ENCODE measurements at regions not wholly inside any gene's neighbourhood (a gene's known extent, or its start where the extent isn't known, plus 50 kb on each side); places are given as distances from the start of the nearest gene placed in this dataset.
"Not testable (repeated sequence)": the region's sequence is repeated elsewhere in the genome, so short reads cannot be mapped to it uniquely, and the experiment has no call there.

- TF ChIP-seq POLR2A (IDR thresholded peaks at IDR 0.05) (no peak), CTCF (IDR thresholded peaks at IDR 0.05) (no peak)
- no peaks in the 10 kb centered on the region for H3K36me3 ChIP-seq
- H3K4me1 ChIP-seq, result no peaks in the 10 kb centered on the region
- intact Hi-C loops (cut with DNase I), result no loop called here
- no peaks in the 10 kb centered on the region for H3K27me3 ChIP-seq
- WGBS (ENCODE audit: insufficient coverage, low coverage, low lambda C conversion rate, missing lambda C conversion rate), result 29% methylated on average over 2 of the region's 2 CpGs
- no peak overlapping the region for H3K4me3 ChIP-seq
- no peak for DNase-seq
- no peak for ATAC-seq
- H3K27ac ChIP-seq, result no peak overlapping the region
- H3K9me3 ChIP-seq, result no peaks in the 10 kb centered on the region
These were observed 84.6 kb upstream of the PTGDR start for GRCh38 chr14:52182853-52183252.

DNA sequence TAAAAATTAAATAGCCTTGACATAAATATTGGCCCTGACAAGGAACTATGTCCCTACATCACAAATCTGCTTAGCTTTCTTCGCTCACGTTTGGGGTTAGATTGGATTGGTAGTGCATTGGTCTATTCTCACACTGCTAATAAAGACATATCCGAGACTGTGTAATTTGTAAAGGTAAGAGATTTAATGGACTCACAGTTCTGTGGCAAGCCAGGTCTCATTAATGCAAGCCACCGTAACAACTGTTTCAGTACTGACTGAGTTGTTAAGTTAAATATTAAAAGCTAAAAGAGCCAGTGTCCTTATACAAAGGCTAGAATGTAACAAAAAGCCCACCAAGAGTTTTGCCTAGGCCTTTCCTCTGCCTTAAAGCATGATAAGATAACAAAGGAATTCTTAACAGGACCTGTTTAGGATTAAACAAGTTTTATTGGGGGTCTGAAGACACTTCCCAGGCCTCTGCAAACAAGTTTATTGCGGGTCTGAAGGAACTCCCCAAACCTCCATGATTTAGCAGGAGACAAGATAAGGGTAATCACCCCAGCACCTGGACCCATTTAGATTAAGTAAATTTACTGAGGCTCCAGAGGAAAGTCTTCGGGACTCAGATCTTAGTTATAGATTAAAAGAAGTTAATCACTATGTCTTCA lies 88.2 kb upstream of the PTGDR start:
- Histone ChIP-seq H3K4me1 (no peaks in the 10 kb centered on the region), H3K27me3 (no peaks in the 10 kb centered on the region), H3K27ac (no peak overlapping the region), H3K4me3 (no peak overlapping the region), H3K36me3 (no peaks in the 10 kb centered on the region), H3K9me3 (no peaks in the 10 kb centered on the region)
- TF ChIP-seq POLR2A (IDR thresholded peaks at IDR 0.05) (no peak), CTCF (IDR thresholded peaks at IDR 0.05) (no peak)
- DNase-seq, result no peak
- intact Hi-C loops (cut with DNase I), result no loop called here
- whole genome bisulfite sequencing (ENCODE audit: insufficient coverage, low coverage, low lambda C conversion rate, missing lambda C conversion rate), result 51% methylated on average over 6 of the region's 6 CpGs
- ATAC-seq, result no peak

GRCh38 chr14:52175982-52176502 lies 91.5 kb upstream of the PTGDR start:
- Histone ChIP-seq H3K9me3 (no peaks in the 10 kb centered on the region), H3K27me3 (no peaks in the 10 kb centered on the region), H3K27ac (no peak overlapping the region), H3K4me1 (no peaks in the 10 kb centered on the region), H3K36me3 (no peaks in the 10 kb centered on the region), H3K4me3 (no peak overlapping the region)
- 32% methylated on average over 6 of the region's 6 CpGs for WGBS (ENCODE audit: insufficient coverage, low coverage, low lambda C conversion rate, missing lambda C conversion rate)
- ATAC-seq (peak in 3 of 4 donors; percentile 42 to 67 (median 45)), DNase-seq (no peak)
- TF ChIP-seq CTCF (IDR thresholded peaks at IDR 0.05) (no peak), POLR2A (IDR thresholded peaks at IDR 0.05) (no peak)
- intact Hi-C loops (cut with DNase I), result no loop called here

DNA sequence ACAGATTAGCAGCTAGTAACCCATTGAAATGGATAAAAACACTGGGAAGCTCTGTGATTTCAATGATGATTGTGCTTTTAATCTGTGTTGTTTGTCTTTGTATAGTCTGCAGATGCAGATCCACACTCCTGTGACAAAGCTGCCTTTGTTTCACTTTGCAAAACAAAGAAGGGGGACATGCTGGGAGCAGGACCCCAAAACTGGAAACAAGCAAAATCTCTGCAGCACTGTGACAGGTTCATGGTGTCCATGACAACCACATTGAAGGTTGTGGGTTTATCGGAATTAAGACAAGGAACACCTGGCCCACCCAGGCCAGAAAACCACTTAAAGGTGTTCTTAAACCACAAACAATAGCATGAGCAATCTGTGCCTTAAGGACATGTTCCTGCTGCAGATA lies 95.6 kb upstream of the PTGDR start:
- 92% methylated on average over 1 of the region's 1 CpG for WGBS (ENCODE audit: insufficient coverage, low coverage, low lambda C conversion rate, missing lambda C conversion rate)
- H3K27me3 ChIP-seq; H3K4me1 ChIP-seq; H3K4me3 ChIP-seq; H3K9me3 ChIP-seq; ATAC-seq; H3K36me3 ChIP-seq; DNase-seq; intact Hi-C loops (cut with DNase I); H3K27ac ChIP-seq: not testable (repeated sequence)

DNA sequence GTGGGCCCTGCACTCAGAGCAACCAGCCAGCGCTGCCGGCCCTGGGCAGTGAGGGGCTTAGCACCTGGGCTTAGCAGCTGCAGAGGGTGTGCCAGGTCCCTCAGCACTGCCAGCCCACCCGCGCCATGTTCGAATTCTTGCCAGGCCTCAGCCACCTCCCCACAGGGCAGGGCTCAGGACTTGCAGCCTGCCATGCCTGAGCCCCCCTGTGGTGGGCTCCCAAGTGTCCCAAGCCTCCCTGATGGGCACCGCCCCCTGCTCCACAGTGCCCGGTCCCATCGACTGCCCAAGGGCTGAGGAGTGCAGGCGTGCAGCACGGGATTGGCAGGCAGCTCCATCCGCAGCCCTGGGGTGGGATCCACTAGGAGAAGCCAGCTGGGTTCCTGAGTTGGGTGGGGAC lies 98.0 kb upstream of the NID2 start:
- Histone ChIP-seq H3K36me3 (no peaks in the 10 kb centered on the region), H3K9me3 (no peaks in the 10 kb centered on the region), H3K27me3 (no peaks in the 10 kb centered on the region), H3K4me1 (no peaks in the 10 kb centered on the region), H3K27ac (no peak overlapping the region), H3K4me3 (no peak overlapping the region)
- 93% methylated on average over 3 of the region's 11 CpGs for WGBS (ENCODE audit: insufficient coverage, low coverage, low lambda C conversion rate, missing lambda C conversion rate)
- no peak for DNase-seq
- TF ChIP-seq CTCF (IDR thresholded peaks at IDR 0.05) (no peak), POLR2A (IDR thresholded peaks at IDR 0.05) (no peak)
- no peak for ATAC-seq
- intact Hi-C loops (cut with DNase I), result no loop called here
